ENCODE measurements at regions not wholly inside any gene's neighbourhood (a gene's known extent, or its start where the extent isn't known, plus 50 kb on each side); places are given as distances from the start of the nearest gene placed in this dataset.
A peak's percentile ranks its signal among the peaks of the same experiment; 100 is the strongest.

DNA sequence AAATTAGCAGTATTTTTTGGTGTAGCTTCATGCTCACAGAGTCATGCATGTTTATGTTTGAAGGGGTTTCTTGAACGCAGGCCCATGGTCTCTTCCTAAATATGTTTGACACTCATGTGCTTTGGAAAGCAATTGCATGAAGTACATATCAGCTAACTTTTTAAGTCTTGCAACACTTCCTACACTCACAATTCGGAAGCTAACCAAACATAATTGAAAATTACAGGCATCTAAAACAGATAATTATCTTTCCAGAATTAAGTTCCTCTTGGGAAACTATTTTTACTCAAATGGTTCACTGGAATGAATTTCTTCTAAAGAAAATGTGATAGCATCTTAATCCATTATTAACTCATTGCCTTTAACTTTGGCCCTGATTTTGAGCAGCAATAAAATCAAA, 438.9 kb downstream of the RAP2B start:
- TF ChIP-seq, protein P1, sequence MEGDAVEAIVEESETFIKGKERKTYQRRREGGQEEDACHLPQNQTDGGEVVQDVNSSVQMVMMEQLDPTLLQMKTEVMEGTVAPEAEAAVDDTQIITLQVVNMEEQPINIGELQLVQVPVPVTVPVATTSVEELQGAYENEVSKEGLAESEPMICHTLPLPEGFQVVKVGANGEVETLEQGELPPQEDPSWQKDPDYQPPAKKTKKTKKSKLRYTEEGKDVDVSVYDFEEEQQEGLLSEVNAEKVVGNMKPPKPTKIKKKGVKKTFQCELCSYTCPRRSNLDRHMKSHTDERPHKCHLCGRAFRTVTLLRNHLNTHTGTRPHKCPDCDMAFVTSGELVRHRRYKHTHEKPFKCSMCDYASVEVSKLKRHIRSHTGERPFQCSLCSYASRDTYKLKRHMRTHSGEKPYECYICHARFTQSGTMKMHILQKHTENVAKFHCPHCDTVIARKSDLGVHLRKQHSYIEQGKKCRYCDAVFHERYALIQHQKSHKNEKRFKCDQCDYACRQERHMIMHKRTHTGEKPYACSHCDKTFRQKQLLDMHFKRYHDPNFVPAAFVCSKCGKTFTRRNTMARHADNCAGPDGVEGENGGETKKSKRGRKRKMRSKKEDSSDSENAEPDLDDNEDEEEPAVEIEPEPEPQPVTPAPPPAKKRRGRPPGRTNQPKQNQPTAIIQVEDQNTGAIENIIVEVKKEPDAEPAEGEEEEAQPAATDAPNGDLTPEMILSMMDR (IDR thresholded peaks at IDR 0.05; ENCODE audit: insufficient read depth, low read length) = no peak
- no peak overlapping the region for H3K4me3 ChIP-seq (ENCODE audit: low read depth, low read length)
- no peak for DNase-seq (ENCODE audit: low read depth)

DNA sequence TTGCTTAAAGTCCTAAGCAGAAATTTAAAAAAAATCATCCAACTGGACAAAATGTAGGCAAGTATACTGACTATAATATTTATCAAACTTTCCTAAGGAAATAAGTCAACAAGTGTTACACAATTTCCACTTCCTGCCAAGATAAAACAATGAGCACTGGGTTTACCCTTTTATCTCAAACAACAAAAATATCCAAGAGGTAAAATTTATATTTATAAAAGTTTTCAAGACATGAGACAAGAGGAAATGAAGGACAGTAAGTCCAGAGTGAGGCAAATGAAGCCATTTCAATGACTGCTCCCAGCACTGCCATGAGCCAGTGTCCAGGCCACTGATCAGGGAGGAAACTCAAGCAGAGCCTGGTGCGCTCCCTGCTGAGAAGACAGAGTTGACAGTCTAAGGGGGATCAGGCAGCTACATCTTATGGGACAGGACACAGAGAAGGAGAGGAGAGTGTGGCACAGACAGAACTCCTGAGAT, 439.4 kb downstream of the RAP2B start:
- TF ChIP-seq, protein P1 (IDR thresholded peaks at IDR 0.05; ENCODE audit: insufficient read depth, low read length) = no peak
- peak; percentile 50 for DNase-seq (ENCODE audit: low read depth)
- no peak overlapping the region for H3K4me3 ChIP-seq (ENCODE audit: low read depth, low read length)

DNA sequence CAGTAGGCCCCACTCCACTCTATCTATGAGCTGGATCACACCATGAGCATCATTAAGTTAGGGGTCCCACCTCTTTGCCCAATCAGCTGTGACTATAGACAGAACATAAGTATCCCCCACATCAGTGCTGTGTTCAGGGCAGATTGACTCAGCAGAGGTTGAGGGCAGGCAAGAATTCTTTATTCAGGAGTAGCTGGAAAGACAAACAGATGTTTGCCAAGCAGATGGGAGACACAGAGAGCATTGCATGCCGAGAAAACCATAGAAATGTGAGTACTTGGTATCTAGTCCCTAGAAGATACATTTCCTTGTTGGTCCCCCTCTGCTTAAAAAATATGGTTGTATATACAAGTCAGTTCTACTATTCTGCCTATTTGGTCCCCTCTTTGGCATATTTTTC, 440.8 kb downstream of the RAP2B start:
- TF ChIP-seq, protein P1 (IDR thresholded peaks at IDR 0.05; ENCODE audit: insufficient read depth, low read length) = no peak
- DNase-seq (ENCODE audit: low read depth) = no peak
- no peak overlapping the region for H3K4me3 ChIP-seq (ENCODE audit: low read depth, low read length)

DNA sequence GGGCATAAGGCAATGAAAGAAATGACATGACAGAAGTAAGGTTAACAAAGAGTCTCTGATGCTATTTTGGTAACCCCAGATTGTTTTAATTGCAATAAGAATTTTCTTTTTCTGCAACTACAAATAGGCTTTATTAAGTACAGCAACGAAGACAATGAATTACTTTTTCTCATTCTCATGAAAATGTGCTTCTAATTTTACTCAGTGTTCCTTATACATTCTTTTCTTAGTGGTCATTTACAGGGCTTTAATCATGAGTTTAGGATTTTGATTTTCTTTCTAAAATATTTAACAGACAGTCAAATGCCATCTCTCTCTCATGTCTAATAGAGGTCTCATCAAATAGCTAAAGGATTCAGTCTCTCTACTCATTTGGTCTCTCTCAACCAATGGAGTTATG, 452.1 kb downstream of the RAP2B start:
- H3K4me3 ChIP-seq (ENCODE audit: low read depth, low read length) = no peak overlapping the region
- DNase-seq (ENCODE audit: low read depth) = no peak
- TF ChIP-seq, protein P1 (IDR thresholded peaks at IDR 0.05; ENCODE audit: insufficient read depth, low read length) = no peak

DNA sequence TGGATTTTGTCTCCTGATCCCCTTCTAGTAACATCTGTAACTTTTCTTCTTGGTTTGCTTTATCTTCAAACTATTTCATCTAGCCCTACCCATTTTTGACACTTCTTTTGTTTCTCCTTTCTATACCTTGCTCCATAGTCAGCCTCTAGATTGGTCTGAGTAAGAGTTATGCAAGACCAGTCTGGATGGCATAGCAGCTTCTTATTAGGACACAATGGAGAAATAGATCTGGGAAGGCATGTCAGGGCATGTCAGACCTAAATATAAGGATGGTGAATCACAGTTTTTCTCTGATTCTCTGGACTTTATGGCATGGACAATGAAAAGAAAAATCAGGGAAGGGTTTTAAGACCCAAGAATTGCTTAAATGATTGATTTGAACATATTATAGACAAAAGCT, 452.5 kb downstream of the RAP2B start:
- peak; percentile 91 for DNase-seq (ENCODE audit: low read depth)
- TF ChIP-seq, protein P1 (IDR thresholded peaks at IDR 0.05; ENCODE audit: insufficient read depth, low read length) = no peak
- H3K4me3 ChIP-seq (ENCODE audit: low read depth, low read length) = no peak overlapping the region

DNA sequence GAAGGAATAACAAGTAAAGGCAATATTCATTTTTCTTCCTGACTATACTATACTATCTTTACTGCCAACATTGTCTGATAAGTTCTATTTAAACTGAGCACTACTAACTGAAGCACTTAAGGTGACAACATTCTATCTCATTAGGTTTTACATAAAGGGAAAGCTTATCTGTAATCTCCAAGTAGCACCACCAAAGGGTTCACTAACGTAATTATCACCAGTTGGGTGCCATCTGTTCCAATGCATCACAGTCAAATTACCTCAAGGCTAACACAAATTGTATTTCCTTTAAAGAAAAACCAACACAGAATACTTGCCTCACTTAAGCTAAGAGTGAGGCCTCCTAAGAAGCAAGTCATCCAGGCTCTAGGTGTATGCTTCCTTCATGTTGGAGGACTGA, 453.8 kb downstream of the RAP2B start:
- TF ChIP-seq, protein P1 (IDR thresholded peaks at IDR 0.05; ENCODE audit: insufficient read depth, low read length) = no peak
- DNase-seq (ENCODE audit: low read depth) = no peak
- H3K4me3 ChIP-seq (ENCODE audit: low read depth, low read length) = no peak overlapping the region

DNA sequence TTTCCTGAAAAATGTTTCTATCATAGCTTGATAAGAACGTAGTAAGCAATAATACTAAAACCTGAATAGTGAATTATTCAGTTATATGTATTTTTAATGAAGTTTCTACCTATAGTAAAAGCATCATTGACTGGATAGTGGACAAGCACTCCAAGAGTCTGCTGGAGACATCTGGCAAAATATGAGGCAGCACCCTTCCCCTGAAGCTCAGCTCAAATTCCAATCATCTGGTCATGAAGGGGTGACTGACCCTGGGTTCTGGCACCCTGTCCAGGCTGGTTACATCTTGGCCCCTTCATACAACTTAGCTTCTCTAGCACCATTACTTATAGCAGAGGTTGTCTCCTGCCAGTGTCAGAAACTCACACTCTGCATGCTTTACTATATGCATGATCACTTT, 455.4 kb downstream of the RAP2B start:
- DNase-seq (ENCODE audit: low read depth) = no peak
- no peak overlapping the region for H3K4me3 ChIP-seq (ENCODE audit: low read depth, low read length)
- TF ChIP-seq, protein P1 (IDR thresholded peaks at IDR 0.05; ENCODE audit: insufficient read depth, low read length) = no peak

Measured in fibroblast of the aortic adventitia (primary cell).